Epidermal melanocyte (primary cell): ENCODE measurements at regions not wholly inside any gene's neighbourhood (a gene's known extent, or its start where the extent isn't known, plus 50 kb on each side); places are given as distances from the start of the nearest gene placed in this dataset.
"Not testable (repeated sequence)": the region's sequence is repeated elsewhere in the genome, so short reads cannot be mapped to it uniquely, and the experiment has no call there.

Source experiments
- DNase-seq: peaks from one replicate; pipeline ENCODE4 v3.0.0; 2011; ENCODE audit warnings: low spot score; ENCODE audit not compliant: insufficient read length

DNA sequence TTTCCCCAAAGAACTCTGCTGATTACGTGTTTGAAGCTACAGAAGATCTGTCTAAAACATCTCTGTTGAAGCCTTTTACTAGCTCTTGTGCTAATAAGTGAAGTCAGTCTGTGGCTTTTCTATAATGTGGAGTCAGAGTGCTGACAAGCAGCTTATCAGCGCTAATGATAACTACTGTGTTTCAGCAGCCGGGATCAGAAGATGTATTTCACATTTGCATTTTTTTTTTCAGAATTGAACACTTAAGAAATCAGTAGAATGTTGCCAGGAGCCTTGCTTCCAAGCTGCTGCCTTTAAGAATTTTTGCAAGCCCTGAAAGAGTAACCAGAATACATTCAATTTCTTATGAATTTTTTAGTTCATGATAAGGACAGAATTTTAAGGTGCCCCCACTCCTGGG, 519.4 kb upstream of the NR5A2 start:
- no peak for DNase-seq

DNA sequence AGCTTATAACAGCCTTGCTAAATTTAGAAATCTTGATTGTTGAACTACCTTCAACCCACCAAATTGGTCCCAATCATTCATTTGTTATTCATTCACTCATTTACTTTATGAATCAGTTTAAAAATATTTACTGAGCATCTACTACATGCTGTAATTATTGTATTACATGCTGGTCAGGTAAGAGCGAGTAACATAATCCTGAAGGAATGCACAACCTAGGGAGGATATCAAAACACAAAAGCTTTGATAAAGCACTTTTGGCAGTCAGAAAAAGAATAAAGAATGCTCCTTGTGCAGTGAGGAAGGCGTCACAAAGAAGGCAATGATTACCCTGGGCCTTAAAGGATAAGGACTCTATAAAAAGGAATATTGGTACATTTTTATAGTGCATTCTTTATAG, 518.9 kb upstream of the NR5A2 start:
- no peak for DNase-seq

DNA sequence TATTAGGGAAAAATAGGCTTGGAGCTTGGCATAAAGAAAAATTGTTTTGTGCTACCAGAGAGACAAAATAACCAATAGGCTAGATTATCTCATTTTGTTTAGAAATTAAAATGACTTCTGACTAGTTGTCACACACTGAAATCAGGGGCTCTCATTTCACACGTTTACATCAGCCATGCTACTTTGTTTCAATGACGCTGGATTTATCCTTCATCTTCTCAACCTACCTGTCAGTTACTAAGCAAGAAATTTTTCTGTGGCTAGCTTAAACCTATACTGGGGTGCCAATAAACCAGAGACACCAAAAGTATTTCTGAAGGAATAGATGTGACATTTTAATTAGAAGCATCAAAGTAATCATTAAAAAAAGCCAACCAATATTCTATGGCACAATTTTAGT, 518.1 kb upstream of the NR5A2 start:
- no peak for DNase-seq

DNA sequence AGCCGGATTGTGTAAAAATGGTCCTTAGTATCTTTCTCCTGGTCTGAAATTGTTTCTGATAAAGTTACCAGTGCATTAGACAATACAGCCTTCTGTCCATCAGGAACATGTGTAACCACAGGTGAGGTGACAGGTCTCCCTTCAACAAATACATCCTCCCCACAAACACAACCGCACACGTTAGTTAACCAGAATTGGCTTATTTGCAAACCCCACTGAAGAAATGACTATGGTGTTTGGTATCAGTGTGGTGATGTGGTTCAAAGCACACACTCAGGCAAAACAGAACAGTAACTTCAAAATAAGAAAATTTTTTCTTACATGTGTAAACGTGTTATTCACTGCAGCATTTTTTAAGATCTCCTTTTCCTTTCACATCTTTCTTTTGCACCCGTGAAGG, 517.2 kb upstream of the NR5A2 start:
- DNase-seq, result no peak

DNA sequence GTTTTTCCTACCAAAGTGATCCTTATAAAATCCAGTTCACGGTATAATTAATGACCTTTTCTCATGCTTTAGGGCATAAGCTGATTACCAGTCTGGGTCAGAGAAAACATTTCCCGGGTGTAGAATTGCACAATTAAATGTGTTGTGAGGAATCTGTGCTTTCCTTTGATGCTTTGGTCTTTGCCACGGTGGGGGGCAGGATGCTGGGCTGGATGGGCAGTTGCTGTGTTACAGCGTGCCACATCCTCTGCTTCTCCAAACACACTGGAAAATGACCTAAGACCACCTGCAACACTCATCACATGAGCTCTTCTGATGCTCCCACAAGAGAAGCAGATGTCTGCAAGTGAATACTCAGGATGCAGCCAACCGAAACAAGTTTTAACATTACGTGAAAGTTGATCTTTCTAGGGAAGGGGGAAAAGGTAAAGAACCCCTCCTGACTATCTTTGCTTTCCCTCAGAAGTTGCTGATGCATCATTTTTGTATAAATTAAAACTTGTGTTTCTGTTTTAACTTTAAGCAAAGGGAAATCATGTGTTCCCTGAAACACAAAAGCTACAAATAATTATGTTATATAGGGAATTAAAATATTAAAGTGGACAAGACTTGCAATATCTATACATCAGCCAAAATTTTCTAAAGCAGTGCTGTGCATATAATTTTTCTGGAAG, 515.3 kb upstream of the NR5A2 start:
- DNase-seq, result no peak

DNA sequence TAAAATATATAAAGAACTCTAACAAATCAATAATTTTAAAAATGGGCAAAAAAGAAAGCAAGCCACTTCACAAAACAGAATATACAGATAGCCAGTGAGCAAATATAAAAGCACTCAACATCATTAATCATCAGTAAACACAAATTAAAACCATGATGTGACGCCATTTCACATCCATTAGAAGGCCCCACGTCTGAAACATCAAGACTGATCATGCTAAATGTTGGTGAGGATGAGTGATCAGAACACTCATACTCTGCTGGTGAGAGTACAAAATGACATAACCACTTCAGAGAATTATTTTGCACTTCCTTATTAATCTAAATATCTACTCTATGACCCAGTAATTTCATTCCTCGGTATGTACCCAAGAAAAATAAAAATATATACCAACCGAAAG, 512.2 kb upstream of the NR5A2 start:
- DNase-seq, result no peak

DNA sequence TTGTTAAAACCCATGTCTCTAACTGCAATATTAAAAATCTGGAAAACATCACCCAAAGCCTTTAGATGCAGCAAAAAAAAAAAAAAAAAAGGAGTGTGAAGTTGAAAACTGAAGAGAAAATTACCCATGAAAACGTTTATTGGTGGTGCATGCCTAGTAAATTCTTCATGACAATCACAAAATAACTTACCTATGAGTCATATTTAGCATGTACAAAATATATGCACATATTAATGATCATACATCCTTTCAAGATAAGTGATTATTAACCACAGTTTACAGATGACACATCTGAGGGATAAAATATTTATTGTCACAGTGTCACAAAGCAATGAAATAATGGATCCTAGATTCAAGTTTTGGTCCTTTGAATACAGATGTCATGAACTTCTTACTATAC, 505.2 kb upstream of the NR5A2 start:
- no peak for DNase-seq

DNA sequence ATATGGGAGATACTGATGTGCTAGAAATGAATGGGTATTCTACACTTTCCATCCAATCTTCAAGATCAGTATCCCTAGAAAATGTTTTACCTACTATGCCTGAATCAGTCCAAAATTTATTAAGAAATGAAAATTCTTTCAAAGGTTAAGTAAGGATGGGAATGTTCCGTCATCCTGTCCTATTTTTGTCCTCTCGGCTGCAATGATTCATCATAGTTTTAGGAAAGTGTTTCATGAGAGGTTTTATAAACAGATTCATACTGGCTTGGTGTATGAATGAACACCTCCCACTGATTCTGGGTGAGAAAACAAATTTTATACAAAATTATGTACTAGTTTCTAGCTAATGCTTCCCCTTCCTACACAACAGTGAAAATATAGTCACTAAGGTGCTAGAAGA, 504.6 kb upstream of the NR5A2 start:
- DNase-seq, result no peak

DNA sequence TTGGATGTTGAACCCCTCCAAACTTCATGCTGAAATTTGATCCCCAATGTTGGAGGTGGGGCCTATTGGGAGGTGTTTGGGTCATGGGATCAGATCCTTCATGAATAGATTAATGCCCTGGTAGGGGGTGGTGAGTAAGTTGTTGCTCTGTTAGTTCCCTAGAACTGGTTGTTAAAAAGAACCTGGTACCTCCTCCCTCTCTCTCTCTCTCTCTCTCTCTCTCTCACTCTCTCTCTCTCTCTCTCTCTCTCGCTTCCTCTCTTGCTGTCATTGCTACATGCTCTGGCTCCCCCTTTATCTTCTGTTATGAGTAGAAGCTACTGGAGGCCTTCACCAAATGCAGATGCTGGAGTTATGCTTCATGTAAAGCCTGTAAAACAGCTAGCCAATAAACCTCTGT, 498.2 kb upstream of the NR5A2 start:
- DNase-seq, result no peak

DNA sequence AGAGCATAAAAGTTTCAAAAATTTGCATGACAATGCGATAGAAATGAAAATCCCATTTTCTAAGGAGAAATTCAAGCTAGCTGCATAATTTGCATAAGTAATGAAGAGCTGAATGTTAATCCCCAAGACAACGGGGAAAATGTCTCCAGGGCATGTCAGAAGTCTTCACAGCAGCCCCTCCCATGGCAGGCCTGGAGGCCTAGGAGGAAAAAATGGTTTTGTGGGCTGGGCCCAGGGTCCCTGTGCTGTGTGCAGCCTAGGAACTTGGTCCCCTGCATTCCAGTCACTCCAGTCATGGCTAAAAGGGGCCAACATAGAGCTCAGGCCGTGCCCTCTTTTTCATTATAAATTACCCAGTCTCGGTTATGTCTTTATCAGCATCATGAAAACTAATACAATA, 494.1 kb upstream of the NR5A2 start:
- not testable (repeated sequence) for DNase-seq

DNA sequence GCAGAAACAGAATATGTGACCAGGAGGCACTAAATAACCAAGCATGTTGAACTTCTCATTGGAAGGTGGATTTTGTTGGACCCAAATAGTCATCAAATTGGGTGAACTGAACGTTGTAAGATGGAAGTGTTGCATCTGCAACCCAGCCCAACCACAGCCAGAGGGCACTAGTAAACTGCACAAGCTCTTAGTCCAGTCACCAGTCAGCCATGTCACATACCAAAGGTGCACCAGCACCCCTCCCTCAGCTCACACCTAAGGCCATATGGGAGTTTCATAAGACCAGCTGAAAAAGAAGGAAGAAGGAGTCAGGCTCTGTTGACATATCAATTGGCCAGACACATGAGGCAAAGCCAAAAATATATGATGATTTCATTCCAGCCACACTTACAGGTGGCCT, 481.7 kb upstream of the NR5A2 start:
- DNase-seq, result no peak

DNA sequence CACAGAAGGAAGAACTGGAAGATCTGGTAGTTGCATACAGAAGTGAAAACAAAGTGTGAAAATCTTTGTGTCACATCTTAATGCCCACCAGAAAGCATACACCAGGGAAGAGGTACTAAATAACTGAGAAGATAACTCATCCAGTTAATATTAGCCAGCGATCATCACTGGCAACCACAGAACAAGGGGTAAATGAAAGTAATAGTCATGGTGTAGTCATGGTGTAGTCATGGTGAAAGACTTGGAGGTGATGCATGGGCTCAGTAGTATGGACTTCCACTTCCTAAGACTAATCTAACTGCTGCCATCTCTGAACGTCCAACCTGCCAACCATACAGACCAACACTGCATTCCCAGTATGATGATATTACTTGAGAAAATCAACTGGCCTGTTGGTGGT, 481.2 kb upstream of the NR5A2 start:
- DNase-seq, result no peak

DNA sequence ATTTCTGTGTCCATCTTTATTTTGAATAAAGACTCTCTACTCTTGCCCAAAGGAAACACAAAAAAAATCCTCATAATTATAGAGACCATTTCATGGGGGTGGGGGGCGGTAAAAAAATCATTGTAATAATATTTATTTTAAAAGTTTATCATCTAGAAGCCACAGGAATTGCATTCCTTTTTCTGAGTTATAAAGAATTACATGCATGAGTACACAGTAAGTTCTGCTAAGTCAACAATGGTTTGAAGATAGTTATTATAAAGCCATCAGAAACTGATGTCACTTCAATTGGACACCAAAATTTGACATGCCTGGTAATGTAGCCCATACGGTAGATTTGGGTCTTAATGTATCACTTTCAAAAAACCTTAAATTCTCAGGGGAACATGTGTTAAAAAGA, 478.1 kb upstream of the NR5A2 start:
- DNase-seq, result no peak

DNA sequence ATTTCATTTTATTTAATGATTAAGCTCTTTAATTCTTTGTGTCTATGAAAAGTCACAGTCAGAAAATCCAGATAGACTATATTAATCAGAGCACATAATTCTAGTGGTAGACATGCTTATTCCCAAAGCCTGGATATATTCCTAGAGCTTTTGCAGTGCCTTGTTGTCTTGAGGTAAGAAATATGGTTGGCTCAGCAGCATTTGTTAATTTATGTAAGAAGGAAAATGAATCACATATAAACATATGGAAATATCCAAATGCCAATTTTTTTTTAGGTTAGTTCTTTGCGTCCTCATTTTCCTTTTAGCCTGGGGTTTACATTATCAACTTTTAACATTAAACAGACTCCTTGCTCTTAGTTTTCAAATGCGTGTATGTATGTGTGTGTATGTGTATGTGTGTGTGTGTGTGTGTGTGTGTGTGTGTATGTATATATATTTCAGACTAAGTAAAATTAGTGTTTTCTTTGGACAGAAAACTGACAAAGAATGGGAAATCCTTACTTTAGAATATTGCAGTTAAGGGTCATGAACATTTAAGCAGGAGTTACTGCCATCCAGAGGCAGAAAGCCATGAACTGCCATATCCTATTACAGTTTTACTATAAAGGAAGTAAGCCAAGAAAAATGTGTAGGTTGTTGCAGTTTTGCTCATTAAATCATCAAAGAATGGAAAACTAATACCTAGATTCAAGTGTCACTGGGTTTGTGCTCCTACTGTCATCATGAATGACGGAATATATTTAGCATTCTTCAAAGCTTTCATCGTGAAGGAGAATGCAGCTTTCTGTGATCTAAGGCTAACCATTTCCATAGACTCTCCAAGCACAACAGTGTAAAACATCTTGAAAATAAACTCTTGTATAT, 477.1 kb upstream of the NR5A2 start:
- no peak for DNase-seq

DNA sequence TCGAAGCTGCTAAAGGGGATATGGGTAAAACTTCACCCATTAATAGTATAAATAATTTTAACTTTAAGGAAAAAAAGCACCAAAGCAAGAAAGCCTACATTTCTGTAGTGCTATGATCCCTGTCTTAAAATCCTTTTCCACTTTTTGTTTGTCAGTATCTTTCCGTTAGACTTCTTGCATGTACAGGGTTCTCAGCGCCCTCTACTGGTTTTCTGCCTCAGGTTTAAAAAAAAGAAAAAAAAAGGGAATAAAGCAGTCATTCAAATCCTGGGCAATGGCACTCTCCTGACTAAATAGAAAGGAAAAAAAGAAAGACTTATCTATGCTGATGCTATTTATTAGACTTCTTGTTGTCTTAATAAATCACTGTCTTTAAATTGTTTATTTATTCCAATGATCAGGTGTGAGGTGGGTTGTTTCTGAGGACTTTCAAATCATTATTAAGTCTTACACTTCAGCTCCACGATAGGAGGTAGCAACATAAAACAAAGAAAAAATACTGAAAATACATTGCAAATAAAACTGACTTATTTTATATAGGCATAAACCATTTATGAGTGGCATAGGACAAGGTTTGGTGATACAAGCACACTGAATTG, 475.4 kb upstream of the NR5A2 start:
- peak; percentile 48 for DNase-seq

DNA sequence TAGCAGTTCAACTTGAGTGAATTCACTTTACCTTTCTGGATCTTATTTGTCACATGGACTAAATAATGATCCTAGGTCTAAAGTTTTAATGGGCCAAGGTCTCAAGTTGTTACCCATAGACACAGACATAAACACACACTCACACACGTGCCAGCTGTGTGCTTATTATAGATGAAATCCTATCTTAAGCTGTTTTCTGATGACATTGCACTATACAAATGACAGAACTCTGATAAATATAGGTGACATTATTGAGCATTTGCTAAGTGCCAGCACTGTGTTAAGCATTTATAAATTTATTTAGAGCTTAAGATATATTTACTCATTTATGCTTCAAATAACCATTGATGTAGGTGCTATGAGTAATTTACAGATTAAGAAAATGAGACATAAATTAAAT, 474.4 kb upstream of the NR5A2 start:
- no peak for DNase-seq

DNA sequence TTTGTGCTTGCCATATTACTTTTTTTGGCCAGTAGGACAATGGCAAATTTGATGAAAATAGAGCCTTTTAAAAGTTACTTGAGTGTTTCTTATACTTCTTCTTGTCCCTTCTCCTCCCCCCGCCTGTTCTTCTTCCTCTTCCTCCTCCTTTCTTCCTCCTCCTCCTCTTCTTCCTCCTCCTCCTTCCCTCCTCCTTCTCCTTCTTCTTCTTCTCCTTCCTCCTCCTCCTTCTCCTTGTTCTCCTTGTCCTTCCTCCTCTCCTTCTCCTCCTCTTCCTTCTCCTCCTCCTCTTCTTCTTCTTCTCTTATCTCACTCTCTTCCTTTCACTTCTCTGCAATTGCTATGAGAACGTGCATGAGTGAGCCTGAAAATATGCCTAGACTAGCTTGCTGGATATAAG, 466.2 kb upstream of the NR5A2 start:
- DNase-seq, result no peak

DNA sequence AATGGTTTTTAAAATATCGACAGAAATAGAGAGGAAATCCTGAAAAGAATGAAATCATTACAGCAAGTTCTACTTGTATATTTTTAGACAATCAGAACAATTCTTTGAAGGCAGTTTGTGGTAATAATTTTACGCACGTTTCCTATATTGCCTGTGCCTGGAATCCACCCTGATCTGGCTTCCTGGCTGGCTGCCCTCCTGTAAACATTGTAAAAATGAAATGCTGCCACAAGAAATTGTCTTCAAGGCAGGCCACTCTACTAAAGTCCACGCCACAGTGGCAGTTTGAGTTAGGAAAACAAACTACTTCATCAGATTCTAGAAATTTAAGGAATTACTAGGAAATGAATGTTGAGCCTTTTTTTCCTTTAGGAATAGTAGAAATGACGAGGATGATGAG, 454.5 kb upstream of the NR5A2 start:
- no peak for DNase-seq

DNA sequence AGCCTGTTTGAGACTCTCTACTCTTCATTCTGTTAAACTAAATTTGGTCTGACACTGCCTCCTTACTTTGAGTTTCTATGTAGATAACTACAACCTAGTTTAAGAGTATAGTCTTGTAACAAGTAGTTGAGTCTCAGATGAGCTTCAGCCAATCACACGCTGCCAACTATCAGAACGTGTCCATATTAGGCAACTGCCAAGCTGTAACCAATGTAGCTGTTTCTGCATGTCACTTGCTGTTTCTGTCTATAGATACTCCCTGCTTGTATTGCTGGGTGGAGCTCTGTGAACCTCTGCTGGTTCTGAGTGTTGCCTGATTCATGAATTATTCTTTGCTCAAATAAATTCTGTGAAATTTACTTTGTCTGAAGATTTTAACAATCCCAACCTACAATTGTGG, 452.6 kb upstream of the NR5A2 start:
- DNase-seq, result no peak

DNA sequence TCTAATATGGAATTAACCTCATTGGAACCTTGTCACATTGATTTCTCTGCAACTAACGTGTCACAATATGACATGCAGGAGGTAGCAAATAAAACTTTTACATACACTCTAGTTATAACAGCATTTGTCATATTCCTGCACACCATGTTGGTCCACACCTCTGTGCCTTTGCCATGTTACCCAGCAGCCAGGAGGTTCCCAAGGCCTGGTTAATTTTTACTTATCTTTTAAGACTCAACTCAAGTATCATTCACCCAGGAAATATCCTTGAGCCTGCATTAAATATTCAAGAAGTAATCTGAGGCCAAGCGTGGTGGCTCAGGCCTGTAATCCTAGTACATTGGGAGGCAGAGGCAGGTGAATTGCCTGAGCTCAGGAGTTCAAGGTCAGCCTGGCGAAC, 447.2 kb upstream of the NR5A2 start:
- DNase-seq, result no peak

DNA sequence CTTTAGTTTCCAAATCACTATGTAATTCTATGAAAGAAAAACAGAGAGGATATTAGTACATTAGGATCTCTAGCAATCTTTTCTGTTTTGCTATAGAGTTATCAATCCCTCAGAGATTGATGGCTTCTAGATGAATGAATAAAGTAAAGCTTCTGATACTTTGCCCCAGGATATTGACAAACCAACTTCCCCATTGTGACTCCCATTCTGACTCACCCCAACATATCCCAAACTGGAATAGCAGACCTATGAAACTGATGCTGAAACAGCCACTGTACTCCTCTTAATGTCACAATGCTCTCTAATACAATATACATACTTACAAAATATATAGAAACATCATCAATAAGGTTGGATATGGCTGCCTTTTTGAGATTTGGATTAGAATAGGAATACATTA, 442.1 kb upstream of the NR5A2 start:
- no peak for DNase-seq

DNA sequence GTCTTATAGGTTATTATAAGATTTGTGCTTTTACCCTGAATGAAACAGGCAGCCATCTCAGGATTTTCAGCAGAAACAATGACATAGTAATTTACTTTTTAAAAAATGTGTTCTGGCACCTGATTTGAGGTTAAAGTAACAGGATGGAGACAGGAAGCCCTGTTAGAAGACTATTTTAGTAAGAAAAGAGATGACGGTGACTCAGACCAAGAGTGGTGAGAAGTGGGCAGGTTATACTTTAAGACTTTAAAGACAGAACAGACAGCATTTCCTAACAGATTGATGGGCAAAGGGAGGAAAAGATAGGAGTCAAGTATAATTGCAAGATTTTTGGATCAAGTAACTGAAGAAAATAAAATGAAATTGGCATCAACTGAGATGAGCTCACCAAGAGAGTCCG, 436.8 kb upstream of the NR5A2 start:
- no peak for DNase-seq

DNA sequence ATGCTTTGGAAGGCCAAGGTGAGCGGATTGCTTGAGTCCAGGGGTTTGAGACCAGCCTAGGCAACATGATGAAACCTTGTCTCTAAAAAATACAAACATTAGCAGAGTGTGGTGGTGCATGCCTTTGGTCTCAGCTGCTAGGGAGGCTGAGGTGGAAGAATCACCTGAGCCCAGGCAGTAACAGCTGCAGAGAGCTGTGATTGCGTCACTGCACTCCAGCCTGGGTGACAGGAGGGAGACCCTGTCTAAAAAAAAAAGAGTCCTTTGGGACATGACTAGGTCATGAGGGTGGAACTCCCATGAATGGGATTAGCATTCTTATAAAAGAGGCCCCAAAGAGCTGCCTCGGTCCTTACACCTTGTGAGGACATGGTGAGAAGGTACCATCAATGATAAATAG, 436.0 kb upstream of the NR5A2 start:
- no peak for DNase-seq
